GM21360 (cell line): ENCODE measurements at regions not wholly inside any gene's neighbourhood (a gene's known extent, or its start where the extent isn't known, plus 50 kb on each side); places are given as distances from the start of the nearest gene placed in this dataset.

Experiments used
- ATAC-seq: cut with Tn5 transposase; IDR thresholded peaks from one replicate; pipeline ENCODE4 v1.9.1; 2021; ENCODE audit warnings: mild to moderate bottlenecking, moderate library complexity; ENCODE audit not compliant: unreplicated experiment

DNA sequence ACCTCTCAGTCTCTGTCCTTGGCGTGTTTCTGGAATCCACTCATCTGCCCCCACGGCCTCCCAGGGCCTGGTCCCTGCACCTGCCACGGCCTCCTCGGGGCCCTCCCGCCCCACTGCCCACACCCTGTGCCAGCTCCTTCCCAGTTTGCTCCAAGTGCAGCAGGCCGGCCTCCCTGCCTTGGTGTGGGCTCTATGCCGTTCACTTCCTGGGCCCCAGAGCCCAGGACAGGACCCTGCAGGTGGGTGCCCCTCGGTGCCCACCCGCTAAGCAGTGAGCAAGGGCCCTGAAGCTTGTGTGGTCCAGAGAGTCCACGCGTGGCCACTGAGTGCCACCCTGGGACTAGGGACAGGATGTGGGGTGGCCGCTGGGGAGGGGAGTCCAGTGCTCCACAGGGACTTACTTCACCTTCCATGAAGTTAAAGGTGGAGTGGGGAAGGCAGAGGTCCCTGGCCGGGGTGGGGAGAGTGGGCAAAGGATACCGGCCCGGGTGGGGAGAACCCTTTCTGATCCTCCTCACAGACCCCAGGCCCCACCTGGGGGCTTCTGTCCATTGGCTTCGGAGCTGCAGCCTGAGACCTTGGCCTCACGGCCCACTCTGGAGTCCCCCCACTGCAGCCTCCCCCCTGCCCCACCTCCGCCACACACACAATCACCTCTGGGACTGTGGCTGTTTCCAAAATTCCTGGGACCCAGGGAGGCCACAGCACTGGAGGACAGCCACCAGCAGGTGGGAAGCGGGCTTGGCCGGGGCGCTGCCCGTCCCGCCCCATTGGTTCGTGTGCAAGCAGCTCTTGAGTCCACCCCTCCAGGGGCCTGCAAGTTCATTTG lies 60.0 kb upstream of the NKX1-1 start:
- ATAC-seq: no peak

DNA sequence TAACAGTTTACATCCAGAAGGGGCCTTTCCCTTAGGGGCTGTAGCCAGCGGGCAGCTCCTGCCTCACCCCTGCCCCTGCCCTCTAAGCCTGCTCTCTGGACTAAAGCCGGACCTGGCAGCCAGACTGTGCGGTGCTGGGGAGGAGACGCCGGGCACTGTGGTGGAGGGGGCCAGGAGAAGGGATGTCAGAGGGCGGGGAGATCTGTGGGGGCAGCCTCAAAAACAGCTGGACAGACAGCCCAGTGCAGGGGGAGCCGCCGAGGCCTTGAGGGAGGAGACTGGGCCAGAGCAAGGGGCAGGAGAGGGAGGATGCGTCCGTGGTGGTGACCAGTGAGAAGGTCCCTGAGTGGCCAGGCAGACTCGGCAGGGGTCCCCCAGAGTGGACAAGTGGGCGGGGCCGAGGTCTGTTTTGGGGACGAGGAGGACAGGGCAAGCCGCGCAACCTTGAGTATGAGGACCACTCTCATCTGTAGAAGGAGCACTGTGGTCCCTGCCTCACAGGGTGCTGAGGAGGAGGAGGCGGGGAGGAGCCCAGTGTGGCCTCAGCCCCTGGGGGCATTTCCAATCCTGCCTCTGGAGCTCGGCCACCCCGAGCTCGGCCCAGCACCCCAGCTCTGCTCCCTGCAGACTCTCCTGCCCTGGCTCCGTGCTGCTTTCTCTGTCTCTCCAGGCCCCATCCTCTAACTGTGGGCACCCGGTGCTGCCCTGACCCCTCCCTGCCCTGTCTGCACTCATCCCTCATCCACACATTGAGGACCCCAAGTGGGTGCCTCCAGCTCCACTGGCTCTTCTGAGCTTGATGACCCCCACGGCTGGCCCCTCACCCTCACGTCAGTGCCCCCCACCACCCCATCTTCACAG lies 59.2 kb upstream of the NKX1-1 start:
- ATAC-seq: no peak

GRCh38 chr4:1464581-1465171 lies 58.4 kb upstream of the NKX1-1 start:
- no peak for ATAC-seq

DNA sequence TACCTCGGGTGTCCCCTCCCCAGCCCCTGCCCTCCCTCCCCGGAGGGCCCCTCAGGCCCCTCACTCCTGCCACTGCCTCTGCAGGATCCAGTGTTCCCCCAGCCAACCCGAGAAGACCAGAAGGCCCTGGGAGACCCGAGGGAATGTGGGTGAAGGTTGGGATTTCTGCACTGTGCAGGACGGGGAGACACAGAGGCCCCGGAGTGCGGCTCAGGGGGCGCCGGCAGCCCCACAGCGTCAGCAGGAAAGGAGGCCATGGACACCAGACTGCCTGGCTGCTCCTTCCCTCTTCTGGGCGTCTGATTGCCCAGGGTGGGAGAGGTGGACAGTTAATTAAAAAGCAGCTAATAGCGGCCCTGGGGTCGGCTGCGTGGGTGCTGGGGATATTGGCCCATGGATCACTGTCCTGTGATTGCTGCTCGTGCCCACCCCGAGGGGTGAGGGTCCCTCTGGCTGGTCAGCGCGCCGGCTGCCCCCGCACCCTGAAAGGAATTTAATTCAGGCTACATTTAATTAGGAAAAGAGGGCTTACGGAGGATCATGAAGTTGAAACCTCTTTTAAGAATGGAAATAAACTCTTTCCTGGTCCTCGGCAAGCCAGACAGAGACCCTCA lies 57.8 kb upstream of the NKX1-1 start:
- no peak for ATAC-seq

- ATAC-seq: no peak
Observed at GRCh38 chr4:1463088-1463926, 57.1 kb upstream of the NKX1-1 start.

- no peak for ATAC-seq
Observed at GRCh38 chr4:1462768-1463075, 56.5 kb upstream of the NKX1-1 start.

DNA sequence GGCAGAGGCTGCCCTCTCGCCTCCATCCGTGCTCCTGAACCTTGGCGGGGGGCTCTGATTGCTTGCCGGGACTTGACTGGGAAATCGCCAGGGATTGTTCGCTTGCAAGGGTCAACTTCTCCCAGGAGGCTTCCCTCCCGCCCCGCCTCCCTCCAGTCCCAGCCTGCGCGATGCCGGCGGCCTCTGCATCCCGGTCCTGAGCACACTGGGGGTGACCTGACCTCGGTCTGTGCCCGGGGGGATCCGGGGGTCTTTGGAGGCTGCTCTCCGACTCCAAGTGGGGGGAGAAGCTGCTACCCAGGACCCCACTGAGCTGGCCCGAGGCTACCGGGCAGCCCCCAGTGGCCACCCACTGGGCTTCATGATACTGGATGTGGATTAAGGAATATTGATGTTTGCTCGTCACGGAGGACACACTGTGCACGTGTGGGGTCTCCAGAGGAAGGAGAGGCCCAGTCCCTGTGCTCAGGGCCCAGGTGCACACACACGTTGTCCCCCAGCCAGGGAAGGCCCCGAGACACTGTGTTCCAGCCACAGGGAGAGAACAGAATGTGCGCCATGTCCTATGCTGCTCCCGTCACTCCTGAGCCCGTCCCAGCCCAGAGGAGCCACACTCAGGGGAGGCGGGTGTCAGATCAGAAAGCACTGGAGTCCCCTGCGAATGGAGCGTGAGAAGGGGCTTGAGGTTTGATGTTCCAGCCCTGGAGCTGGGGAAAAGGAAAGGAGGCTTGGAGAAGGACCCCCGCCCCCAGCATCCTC lies 55.9 kb upstream of the NKX1-1 start:
- no peak for ATAC-seq

- ATAC-seq: no peak
Observed at GRCh38 chr4:1460967-1461868, 55.0 kb upstream of the NKX1-1 start.

DNA sequence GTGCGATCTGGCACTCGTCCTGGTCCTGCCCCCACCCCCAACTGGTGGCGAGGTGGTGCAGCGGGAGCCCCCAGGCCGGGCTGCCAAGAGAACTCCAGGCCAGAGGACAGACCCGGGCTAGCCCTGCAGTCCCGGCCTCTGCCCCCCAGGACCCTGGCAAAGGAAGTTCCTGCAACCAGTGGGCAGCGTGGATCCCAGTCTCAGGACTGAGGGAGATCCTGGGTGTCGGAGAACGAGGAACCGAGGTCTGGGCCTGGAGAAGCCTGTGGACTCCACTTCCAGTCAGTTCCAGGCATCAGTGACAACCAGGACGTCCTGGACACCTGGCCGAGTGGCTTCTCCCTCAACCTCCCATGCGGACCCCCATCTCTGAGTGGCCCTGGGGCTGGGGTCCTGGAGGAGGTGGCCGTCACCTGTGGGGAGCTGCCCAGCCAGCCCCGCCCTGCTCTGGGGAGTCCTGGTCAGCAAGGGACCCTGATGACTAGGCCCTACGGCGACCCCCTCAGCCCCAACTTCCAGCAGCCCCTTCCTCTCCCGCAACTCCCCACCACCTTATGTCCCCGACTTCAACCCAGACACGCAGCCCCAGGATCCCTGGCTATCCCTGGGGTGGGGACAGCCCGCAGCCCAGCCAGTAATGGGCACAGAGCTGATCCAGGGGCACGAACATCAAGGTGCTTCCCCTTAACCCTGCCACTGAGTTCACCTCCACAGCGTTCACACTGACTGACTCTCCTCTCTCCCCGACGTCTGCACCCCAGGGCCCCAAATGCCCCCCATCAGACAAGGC lies 53.7 kb upstream of the NKX1-1 start:
- no peak for ATAC-seq

- no peak for ATAC-seq
Observed at GRCh38 chr4:1459081-1459721, 53.0 kb upstream of the NKX1-1 start.

GRCh38 chr4:1458581-1458980 lies 52.3 kb upstream of the NKX1-1 start:
- ATAC-seq: no peak
